GM12878 (cell line): ENCODE measurements at regions not wholly inside any gene's neighbourhood (a gene's known extent, or its start where the extent isn't known, plus 50 kb on each side); places are given as distances from the start of the nearest gene placed in this dataset.

Experiments used
- ATAC-seq: fragments of 200-7000 bp; cut with Tn5 transposase; 3 replicates; pipeline ENCODE4 v1.9.1; 2020; ENCODE audit warnings: mild to moderate bottlenecking, moderate library complexity
- BruUV-seq: library from RNA; stranded (reverse); fragments of 400-500 nt; replicated peaks from 2 replicates; lab custom pipeline; 2021; lab: Mats Ljungman, UMichigan
- CTCF ChIA-PET: fragments of 300-600 bp; sonication (Branson Sonifier 250); formaldehyde crosslinking; extraction: SDS; loops from one replicate; lab custom pipeline; 2021; ENCODE audit warnings: inconsistent platforms; lab: Yijun Ruan, JAX
- POLR2A ChIA-PET: fragments of 350-600 bp; formaldehyde crosslinking; extraction: SDS; loops from one replicate; lab custom pipeline; 2021; ENCODE audit warnings: inconsistent platforms; lab: Charles Lee
- RAD21 ChIA-PET: fragments of 300-600 bp; sonication (Branson Sonifier 250); formaldehyde crosslinking; loops from one replicate; lab custom pipeline; 2023; ENCODE audit warnings: antibody characterized with exemption; ENCODE audit not compliant: unreplicated experiment; lab: Charles Lee
- SMC1A ChIA-PET: fragments of 300-600 bp; sonication (Branson Sonifier 250); formaldehyde crosslinking; loops from one replicate; lab custom pipeline; 2023; ENCODE audit not compliant: unreplicated experiment, uncharacterized antibody; lab: Charles Lee
- DNase-seq: peaks from one replicate; pipeline ENCODE4 v3.0.0-alpha.2; 2011; ENCODE audit warnings: low read depth, low spot score
- FAIRE-seq: peaks from 3 replicates; lab custom pipeline; 2011; peaks lifted over from hg19 to GRCh38; lab: Jason Lieb, UNC
- H2AFZ ChIP-seq: 2 replicates; pipeline ENCODE4 v1.6.0; 2011; ENCODE audit warnings: low read depth, low read length, control low read depth; ENCODE audit not compliant: control insufficient read depth
- H3K27ac ChIP-seq: 2 replicates; pipeline ENCODE4 v1.5.1; 2011; ENCODE audit warnings: control low read depth; ENCODE audit not compliant: control insufficient read depth, insufficient read depth
- H3K27me3 ChIP-seq, 2 experiments: replicated peaks in 1 of 2; 2 replicates each; pipeline versions ENCODE4 v1.6.0 to v1.6.1; 2011; ENCODE audit warnings: low read length in 1 of 2; ENCODE audit not compliant: control insufficient read depth in 2 of 2, insufficient read depth in 2 of 2
- H3K36me3 ChIP-seq, 2 experiments: 2 replicates each; pipeline ENCODE4 v1.5.1; 2011; ENCODE audit warnings: low read length in 1 of 2; ENCODE audit not compliant: control insufficient read depth in 2 of 2, insufficient read depth in 2 of 2
- H3K4me1 ChIP-seq: 2 replicates; pipeline ENCODE4 v1.6.1; 2011; ENCODE audit warnings: mild to moderate bottlenecking, low read length, moderate library complexity, mixed read lengths; ENCODE audit not compliant: control insufficient read depth, insufficient read depth
- H3K4me2 ChIP-seq: 2 replicates; pipeline ENCODE4 v1.6.0; 2011; ENCODE audit warnings: control low read depth; ENCODE audit not compliant: control insufficient read depth, insufficient read depth
- H3K4me3 ChIP-seq: fragments of 200-600 bp; sonication (generic); 2 replicates; pipeline ENCODE4 v1.5.1; 2016
- H3K79me2 ChIP-seq: 2 replicates; pipeline ENCODE4 v1.6.0; 2011; ENCODE audit warnings: low read length; ENCODE audit not compliant: control insufficient read depth, insufficient read depth
- H3K9ac ChIP-seq: 2 replicates; pipeline ENCODE4 v1.8.0; 2011; ENCODE audit warnings: low read length, control low read depth, mixed read lengths; ENCODE audit not compliant: control insufficient read depth, insufficient read depth
- H3K9me3 ChIP-seq: replicated peaks from 3 replicates; pipeline ENCODE4 v1.5.1; 2011; ENCODE audit warnings: mild to moderate bottlenecking, low read length; ENCODE audit not compliant: control insufficient read depth, insufficient read depth
- H4K20me1 ChIP-seq: 2 replicates; pipeline ENCODE4 v1.6.0; 2011; ENCODE audit not compliant: control insufficient read depth, insufficient read depth
- BRCA1 ChIP-seq: IDR thresholded peaks from 2 replicates; pipeline ENCODE4 v1.6.1; 2011; ENCODE audit warnings: low read depth, low read length, improper control_type of control experiment
- CHD2 ChIP-seq: IDR thresholded peaks from 2 replicates; pipeline ENCODE4 v1.6.1; 2011; ENCODE audit warnings: low read depth, low read length, improper control_type of control experiment, borderline replicate concordance
- ESRRA ChIP-seq: IDR thresholded peaks from 2 replicates; pipeline ENCODE4 v1.6.1; 2012; ENCODE audit warnings: mild to moderate bottlenecking, low read length, improper control_type of control experiment
- RFX5 ChIP-seq: IDR thresholded peaks from 2 replicates; pipeline ENCODE4 v1.6.1; 2011; ENCODE audit warnings: low read depth, low read length, improper control_type of control experiment
- SPI1 ChIP-seq: IDR thresholded peaks from 2 replicates; pipeline ENCODE4 v1.6.1; 2011; ENCODE audit warnings: low read depth, mild to moderate bottlenecking, low read length, moderate library complexity, borderline replicate concordance; ENCODE audit not compliant: insufficient read depth
- SREBF1 ChIP-seq: IDR thresholded peaks from 2 replicates; pipeline ENCODE4 v1.6.1; 2012; ENCODE audit warnings: mild to moderate bottlenecking, low read length
- SRF ChIP-seq, 2 experiments: IDR thresholded peaks; 2 replicates each; pipeline ENCODE4 v1.6.1; 2011; ENCODE audit warnings: low read depth in 2 of 2, low read length in 2 of 2, mild to moderate bottlenecking in 1 of 2, moderate library complexity in 1 of 2
- WRNIP1 ChIP-seq: IDR thresholded peaks from 2 replicates; pipeline ENCODE4 v1.6.1; 2011; ENCODE audit warnings: low read depth, low read length, improper control_type of control experiment, borderline replicate concordance
- ZBTB11 ChIP-seq: fragments of 450-650 bp; formaldehyde crosslinking; IDR thresholded peaks from 2 replicates; pipeline ENCODE4 v1.5.0; 2022; ENCODE audit warnings: mild to moderate bottlenecking, missing genetic modification characterization
- in situ Hi-C: fragments of 300-500 bp; cut with MboI; formaldehyde crosslinking; loops from 9 replicates; pipeline ENCODE4 v1.14.3; 2018; ENCODE audit warnings: mixed read lengths
- intact Hi-C: fragments of 100-400 bp; cut with micrococcal nuclease; formaldehyde crosslinking; loops from one replicate; pipeline ENCODE4 v1.14.2; 2022; ENCODE audit not compliant: unreplicated experiment

- RAD21 ChIA-PET = no interaction called here
- Histone ChIP-seq H3K4me3 (no peak overlapping the region), H3K4me1 (no peaks in the 10 kb centered on the region), H2AFZ (no peak overlapping the region), H3K4me2 (no peak overlapping the region), H3K9ac (no peak overlapping the region), H3K9me3 (no peaks in the 10 kb centered on the region), H3K79me2 (no peaks in the 10 kb centered on the region), H4K20me1 (no peaks in the 10 kb centered on the region), H3K36me3 (no peaks in the 10 kb centered on the region), H3K27me3 (no peaks in the 10 kb centered on the region), H3K27ac (no peak overlapping the region)
- CTCF ChIA-PET = no interaction called here
- POLR2A ChIA-PET = no interaction called here
- no peak for FAIRE-seq
- intact Hi-C loops = no loop called here
- no peak for DNase-seq
- TF ChIP-seq BRCA1 = no peak
- TF ChIP-seq CHD2 = no peak
- no peak for TF ChIP-seq RFX5
- TF ChIP-seq SRF (IDR thresholded peaks at IDR 0.05; ENCODE audit: low read depth in 2 of 2, low read length in 2 of 2) = no peak
- TF ChIP-seq SREBF1 = no peak
- no peak for TF ChIP-seq ESRRA
- TF ChIP-seq WRNIP1 = no peak
- no peak for TF ChIP-seq ZBTB11 (CRISPR knock-in tag)
- no peak for TF ChIP-seq SPI1
- no peak; the same call in 2 of the 3 replicates for ATAC-seq
- SMC1A ChIA-PET = no interaction called here
- no TSS peak for BruUV-seq
- in situ Hi-C loops = no loop called here
Observed at GRCh38 chr14:83217492-83217891, 1683.8 kb upstream of the SEL1L start.
